HG02870 (cell line): ENCODE measurements at regions not wholly inside any gene's neighbourhood (a gene's known extent, or its start where the extent isn't known, plus 50 kb on each side); places are given as distances from the start of the nearest gene placed in this dataset.
A peak's percentile ranks its signal among the peaks of the same experiment; 100 is the strongest.

ENCODE experiments used
- ATAC-seq: cut with Tn5 transposase; IDR thresholded peaks from one replicate; pipeline ENCODE4 v1.9.1; 2021; ENCODE audit warnings: mild to moderate bottlenecking, moderate library complexity; ENCODE audit not compliant: unreplicated experiment

DNA sequence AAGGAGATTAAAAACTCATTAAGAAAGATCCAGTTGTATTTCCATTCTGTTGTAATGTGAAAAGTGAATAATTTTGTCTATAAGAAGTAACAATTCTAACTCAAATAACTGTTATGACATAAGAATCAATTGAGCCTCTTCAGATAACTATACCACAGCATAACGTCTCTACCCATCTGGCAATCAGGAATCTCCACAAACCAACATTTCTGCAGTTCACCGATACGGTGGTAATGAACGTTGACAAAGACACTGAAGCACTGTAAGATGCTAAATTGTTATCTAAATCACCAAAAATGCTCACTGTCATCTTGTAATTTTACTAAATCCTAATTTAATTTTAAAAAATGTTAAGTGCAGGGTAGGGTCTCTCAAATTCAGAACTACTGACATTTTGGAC is 130.9 kb upstream of the USP15 start:
- no peak for ATAC-seq

DNA sequence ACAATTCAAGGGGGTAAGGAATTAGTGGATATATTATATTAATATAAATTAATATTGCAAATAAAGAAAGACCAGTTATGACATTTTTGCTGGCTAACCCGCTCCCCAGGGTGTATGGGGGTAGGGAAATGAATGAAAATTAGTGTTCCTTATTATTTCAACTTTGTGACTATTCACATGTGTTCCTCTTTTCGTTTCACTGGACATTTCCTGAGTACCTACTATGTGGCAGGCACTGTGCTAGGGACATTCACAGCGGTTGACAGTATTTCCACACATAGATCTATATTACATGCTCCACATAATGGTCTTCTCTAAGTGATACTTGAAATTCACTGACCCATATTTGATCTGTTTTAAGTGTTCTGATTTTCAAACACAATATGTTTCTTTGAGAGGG is 129.8 kb upstream of the USP15 start:
- ATAC-seq, result no peak

DNA sequence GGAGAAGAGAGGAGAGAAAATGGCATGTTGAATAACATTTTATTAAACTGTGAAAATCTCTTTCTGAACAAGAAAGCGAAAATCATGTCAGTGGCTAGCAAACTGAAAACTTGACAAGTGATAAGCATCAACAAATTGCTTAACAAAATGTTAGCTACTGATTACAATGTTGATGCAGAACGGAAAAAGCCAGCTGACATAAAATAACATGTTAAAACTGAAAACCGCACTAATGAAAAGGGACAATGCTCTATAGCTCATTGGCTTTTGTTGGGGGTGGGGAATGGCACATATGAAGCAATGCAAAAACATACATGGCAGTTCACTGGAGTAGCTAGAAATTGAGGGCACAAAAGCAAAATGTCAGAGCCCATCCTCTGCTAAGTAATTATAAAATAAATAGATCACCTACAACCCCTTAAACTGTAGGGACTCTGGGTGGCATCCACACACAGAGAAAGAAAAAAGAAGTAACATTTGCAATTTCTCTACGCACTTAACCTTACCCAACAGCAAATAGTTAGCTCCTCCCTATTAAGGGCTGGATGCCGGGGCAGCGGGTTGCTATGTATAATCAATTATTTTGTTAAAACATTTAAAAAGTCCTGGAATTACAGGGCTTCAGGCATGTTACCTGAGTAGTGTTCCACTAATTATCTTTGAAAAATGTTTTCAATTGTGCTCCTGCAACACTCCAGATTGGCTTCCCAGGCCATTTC is 129.2 kb upstream of the USP15 start:
- ATAC-seq, result no peak

DNA sequence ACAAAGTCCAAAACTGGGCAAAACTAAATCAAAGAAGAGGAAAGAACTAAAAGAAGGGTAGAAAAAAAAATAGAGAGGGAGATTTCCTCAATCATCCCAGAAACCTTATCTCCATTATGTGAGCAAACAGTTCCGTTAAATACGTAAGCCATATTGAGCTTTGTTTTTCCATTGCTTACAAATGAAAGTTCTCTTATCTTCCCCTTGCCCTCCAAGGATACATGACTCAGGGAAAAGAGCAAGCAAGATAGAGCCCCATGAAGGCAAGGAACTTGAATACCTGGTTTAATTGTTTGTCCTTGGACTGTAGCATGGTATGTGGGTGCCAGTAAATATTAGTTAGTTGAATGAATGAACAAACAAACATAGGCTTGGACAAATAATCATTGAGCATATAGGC is 126.8 kb upstream of the USP15 start:
- no peak for ATAC-seq

DNA sequence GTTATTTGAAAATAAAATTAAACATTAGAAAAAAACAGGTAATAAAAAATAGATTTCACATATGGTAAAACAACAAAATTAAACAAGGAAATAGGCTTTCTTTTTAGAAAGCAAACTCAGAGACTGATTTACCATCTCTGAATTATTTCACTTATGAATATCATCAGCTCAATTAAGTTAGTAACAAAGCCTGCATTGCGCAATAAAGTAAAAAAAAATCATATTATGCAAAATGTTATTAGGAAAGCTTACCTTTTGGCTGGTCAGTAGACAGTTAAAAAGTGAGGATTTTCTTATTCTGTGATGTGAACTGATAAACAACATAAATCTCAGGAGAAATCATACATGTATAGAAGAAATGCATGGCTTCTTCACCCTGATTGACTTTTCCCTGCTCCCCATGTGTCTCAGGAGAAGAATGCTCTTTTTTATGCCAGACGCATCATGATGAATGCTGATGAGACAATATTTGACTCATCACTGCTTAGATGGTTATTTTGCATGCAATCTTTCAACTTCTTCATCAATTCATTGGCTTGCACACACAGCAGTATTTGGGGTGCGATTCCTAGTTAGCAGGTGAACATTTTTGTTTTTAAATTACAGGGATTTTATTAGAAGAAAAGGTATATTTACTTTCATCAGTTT is 124.5 kb upstream of the USP15 start:
- ATAC-seq, result no peak

DNA sequence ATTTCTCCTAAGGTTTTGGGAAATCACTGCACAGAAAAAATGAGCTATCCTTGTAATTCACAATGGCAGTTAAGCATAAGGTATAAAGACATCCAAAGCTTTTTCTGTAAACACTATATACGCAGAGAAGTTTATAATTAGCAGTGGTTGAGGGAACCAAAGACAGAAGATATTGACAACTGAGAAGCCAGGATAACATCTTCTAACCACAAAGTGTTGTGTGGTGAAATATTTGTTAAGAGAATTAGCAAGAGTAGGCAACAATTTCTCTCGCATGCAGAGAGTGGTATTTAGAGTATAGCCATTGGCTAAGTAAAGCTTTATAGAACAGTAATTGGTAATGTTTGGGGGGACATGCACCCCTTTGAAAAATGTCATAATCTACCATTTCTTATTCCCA is 123.7 kb upstream of the USP15 start:
- ATAC-seq, result no peak

DNA sequence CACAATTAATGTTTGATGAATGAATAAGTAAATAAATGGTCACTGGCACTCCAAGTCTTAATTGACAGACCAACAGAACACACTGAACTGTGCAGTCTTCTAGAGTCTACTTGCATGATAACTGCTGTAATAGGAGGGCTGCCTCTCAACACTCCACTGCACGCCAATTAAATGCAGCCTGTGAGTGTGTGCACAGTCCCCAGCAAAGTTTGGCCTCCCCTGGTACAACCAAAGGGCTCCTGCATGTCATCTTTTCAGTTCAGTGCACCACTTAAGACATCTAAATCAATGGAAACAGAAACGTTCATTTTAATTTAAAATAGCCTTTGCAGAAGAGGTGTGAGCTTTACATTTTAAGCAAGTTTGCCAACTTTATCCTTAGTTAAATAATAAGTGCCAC is 121.7 kb upstream of the USP15 start:
- ATAC-seq, result no peak

DNA sequence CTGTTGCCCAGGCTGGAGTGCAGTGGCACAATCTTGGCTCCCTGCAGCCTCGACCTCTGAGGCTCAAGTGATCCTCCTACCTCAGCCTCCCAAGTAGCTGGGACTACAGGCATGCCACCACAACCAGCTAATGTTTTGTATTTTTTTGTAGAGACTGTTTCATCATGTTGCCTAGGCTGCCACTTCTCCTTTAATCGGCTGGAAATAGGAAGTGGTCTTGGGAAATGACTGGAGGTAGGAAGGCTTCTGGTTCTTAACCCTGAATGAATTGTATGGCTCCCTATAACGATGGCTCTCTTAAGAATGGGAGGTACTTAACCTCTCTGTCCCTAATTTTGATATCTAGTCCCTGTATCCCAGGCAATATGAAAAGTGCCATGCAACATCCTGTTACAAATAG is 113.9 kb upstream of the USP15 start:
- no peak for ATAC-seq

DNA sequence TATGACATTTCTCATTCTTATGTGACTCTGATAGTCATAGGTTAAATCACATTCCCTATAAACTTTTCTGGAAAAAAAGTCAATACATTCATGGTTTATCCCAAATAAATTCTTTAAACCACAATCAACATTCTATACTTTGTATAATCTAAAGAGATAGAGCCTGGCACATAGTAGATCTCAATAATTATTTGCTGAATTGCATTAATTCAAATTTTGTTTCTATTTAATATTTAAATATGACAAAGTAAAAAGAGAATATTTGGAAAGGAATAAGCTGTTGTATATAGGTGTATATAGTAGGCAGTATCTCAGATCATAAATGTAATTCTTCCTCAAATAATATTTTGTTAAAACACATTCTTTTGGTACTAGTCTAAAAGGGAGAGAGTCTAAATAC is 102.2 kb upstream of the USP15 start:
- ATAC-seq, result no peak

DNA sequence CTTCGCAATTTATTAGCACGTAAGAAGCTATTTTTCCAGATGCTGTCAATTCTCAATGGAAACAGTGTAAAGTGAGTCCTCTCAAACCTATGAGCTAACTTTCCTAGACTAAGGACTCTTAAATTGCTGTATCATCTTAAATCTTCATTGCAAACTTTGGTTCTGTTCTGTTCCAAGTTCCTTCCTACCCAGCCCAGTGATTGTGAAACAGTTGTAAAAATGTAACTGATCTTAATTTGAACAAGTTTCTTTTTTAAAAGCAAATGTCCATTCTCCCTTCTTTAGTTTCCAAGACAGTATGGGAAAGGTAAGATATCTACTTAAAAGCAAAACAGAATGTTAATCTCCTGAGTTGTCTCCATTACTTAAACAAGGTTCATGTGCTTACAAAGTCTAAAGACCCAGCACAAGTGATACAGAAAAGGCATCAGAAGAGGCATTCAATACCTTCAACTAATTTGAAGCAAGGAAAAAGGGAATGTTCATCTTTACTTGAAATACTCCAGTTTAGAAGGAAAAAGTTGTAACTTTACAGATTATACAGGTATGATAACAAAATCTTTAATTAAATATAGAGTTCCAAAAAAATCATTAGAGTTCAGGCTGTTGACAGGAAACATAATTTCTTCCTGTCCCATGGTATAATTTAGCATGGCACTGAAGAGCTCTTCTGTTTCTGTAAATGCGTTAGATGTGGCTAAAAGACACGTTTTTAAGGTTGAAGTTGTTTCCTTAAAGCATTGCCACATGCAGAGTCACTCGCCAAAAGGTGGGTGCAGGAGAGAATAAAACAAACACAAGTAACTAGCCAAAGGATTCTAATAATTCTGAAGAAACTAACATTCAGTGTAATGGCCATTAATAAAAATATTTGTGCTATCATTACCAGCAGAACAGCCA is 101.5 kb upstream of the USP15 start:
- ATAC-seq, result no peak

DNA sequence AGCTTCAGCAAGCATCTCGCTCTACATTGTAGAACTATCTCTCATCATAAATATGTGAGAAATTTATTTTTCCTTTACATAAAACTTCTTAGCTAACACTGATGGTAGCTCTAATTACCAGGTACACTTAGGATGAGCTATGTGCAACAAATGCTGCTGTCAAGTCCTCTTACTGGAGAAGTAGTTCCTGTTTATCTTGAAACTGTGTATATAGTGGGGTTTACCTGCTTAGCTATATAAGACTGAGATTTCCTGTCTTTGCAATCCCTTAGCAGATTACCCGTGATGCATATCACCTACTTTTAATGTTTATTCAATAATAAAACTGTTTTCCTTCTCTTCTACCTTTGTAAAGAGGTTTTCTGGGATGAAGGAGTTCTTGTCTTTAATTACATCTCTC is 98.0 kb upstream of the USP15 start:
- ATAC-seq, result no peak

DNA sequence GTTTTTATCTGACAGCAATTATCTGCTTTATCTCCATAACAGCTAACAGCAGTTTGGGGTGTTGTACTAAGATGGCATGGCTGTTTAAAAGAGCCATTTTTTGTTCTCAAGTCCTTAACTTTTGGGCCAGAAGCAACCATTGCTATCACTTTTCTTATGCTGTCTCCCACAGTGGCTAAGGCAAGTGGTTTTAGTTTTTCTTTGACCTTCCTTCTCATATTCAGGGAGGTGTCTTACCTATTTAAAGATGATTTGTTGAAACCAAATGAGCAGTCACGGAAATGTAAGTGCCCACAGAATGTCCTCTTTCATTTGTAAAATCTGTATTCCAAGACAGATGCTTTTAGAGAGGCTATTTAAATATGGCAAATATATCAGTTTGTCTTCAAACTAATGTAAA is 96.8 kb upstream of the USP15 start:
- no peak for ATAC-seq

DNA sequence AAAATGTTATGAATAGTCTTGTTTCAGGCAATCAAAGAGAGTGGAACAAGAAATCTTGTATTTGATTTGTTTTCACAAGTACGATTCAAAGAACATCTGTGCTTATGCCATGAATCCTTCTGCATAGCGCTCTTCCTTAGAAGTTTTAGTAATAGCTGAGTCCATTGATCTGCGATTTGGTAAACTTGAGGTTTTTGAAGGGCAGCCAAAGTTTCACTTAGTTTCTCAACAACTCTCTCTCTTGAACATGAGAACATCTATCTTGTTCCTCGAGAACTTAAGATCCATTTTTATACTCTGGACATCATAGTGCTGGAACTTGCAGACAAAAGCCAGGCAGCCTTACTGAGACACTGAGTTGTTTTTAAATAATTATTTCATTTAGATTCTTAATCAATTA is 96.2 kb upstream of the USP15 start:
- ATAC-seq, result no peak

DNA sequence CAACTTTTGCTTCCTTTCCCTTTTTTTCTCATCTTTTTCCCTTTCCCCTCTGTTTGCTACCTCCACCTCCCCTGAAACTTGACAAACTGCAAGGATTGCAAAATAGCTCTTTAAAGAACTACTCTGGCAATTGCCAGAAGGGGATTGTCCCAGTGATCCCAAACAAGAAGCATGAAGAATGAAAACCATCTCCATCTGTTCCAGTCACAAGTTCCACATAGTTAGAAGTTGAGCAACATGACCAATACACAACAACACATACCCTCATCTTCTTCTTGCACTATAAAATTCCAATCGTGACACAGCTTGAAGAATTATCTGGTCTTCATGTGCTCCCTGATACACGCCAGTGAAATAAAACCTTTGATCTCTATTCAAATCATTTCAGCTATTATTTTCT is 93.7 kb upstream of the USP15 start:
- no peak for ATAC-seq

DNA sequence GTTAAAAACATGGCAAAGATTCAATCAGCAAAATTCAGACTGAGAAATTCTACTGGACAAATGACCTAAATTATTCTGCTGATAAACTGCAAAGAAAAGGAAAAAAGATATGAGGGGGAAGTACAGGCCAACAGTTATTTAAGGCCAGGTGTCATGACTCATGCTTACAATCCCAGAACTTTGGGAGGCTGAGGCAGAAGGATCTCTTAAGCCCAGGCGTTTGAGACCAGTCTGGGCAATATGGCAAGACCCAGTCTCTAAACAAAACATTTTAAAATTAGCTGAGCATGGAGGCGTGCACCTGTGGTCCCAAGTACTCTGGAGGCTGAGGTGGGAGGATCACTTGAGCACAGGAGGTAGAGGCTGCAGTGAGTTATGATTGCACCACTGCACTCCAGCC is 91.8 kb upstream of the USP15 start:
- no peak for ATAC-seq

DNA sequence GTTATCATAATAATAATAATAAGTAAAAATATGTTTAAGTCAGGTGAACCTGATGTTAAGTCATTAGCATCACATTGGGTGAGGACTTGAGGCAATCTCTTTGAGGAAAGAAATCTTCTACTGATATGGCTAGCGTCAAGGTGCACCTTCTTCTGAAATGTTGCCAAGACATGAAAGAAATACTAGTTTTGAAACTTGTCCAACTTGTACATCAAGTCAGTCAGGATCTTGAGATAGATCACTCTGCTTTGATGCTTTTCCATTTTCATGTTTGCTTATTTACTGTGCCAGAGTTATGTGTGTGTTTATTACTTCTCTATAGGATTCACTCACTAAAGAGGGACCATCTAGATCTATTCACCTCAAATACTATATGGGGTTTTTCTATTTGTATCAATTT is 90.0 kb upstream of the USP15 start:
- ATAC-seq, result no peak

DNA sequence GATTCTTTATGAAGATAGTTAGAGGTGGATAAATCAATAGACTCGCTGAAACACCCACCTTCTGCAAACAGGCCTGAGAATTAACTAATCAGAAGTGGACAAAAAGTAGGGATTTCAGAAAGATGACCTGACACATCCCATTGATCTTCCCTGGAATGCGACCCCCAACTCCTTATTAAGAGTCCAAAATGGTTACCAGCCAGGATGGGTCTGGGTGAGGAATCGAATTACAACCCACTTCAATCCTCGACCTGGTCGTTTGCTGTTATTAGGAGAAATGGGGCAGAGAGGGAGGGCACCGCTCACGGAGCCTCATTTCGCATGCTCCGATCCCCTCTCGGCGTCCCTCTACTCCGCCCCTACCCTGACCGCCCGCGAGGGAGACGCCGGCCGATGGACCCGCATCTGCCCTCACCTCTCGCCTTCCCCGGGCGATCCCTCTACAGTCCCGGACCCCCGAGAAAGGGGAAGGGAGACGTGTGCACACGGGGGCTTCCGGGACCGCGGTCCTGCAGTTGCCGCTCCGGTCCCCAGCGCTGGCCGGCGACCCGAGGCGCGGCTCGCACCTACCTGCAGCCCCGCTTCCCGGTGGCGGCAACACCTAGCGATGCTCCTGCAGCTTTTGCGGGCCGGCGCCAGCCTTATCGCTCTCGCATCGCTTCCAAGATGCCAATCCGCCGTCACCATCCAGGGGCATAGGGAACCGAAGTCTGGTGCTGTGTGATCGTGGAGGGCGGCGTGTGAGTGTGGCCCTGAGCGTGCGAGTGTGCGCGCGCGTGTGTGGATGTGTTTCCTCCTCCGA is 69.3 kb upstream of the USP15 start:
- no peak for ATAC-seq

DNA sequence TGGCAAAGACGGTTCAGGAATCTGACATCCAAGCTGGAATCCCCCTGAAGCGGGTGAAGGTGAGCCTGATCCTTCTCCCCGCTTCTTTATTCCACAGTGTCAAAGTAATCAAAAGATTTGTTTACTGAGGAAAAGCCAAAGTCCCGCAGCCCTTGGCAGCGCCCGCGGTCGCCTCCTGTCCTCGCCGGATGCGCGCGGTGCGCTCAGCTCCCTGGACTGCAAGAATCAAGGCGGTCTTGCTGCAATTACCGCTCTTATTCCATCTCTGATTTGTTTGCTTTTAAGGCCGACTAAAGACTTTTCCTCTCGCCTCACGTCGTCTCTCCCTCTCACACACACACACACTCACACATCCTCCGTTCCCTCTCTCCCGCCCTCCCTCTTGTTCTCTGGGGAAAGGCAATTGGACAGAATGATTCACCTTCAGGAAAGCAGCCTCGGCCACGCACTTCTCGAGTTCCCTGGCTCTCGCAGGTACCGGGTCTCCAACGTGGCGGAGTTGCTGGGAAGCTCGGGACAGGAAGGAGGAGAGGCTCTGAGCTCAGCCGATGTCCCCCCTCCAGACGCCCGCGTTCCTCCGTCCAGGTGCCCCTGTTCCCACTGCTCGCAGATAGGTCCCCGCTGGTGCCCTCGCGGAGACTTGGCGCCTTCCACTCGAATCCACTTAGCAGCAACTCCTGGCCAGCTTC is 68.6 kb upstream of the USP15 start:
- no peak for ATAC-seq

DNA sequence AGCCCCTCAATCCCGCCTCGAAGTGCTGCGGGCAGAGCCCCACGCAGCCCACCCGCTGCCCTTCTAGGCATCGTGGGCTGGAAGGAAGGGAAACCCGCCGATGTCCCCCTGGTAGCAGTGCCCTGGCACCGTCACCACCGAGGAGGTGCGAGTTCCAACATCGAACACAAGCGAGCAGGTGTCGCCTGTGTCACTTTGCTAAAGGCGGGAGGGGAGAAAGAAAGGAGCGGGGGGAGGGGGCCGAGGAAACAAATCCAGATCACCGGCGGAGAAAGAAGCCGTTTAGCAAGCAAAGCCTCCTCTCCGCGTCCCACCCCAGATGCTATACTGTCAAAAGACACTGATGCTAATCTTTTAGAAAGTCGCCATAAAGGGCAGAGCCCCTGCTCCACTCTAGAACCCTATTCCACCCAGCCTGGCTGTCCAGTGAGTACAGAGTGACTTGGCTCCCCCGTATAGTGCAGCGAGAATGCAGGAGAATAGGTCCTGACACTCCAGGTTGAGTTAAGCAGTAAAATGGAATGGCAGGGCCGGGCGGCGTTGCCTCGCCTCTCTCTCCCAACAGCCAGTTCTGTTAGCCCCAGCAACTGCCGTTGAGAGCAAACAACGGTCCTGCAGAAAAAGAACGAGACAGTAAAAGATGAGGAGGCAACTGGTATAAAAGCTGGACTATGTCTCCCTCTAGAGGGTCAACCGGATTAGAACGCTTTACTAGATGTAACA is 67.9 kb upstream of the USP15 start:
- peak; percentile 79 for ATAC-seq

DNA sequence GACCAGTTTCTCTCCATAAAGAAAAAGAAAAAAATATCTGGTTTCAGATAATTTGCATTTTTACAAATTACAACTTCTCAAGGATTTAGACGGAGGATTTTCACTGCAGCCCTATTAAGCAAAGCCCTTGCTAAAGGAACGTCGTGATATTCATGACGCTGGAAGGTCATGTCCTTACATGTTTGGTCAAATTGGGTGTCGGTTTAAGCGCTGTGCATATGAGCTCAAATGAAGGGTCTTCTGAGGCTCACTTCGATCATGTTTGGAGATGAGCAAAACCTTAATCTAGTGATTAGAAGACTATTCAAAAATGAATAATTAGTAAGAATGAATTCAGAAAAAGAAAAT is 67.3 kb upstream of the USP15 start:
- no peak for ATAC-seq
